Activated B cell treated with CpG ODN at 0.5 μM for 24 hours (primary cell): ENCODE measurements at regions not wholly inside any gene's neighbourhood (a gene's known extent, or its start where the extent isn't known, plus 50 kb on each side); places are given as distances from the start of the nearest gene placed in this dataset.
"Not testable (repeated sequence)": the region's sequence is repeated elsewhere in the genome, so short reads cannot be mapped to it uniquely, and the experiment has no call there.

Source experiments
- ATAC-seq: fragments of 200-7000 bp; cut with Tn5 transposase; one replicate; pipeline ENCODE4 v1.10.0; 2021; ENCODE audit warnings: low read depth, mild to moderate bottlenecking, moderate library complexity
- CTCF ChIA-PET: fragments of 350-600 bp; sonication (Branson Sonifier 250); formaldehyde crosslinking; loops from one replicate; lab custom pipeline; 2021; ENCODE audit warnings: antibody characterized with exemption; lab: Charles Lee
- POLR2A ChIA-PET: fragments of 350-600 bp; sonication (Branson Sonifier 250); formaldehyde crosslinking; loops from one replicate; lab custom pipeline; 2021; ENCODE audit warnings: antibody characterized with exemption; lab: Charles Lee
- DNase-seq: peaks from one replicate; pipeline ENCODE4 v3.0.0; 2022
- H3K27ac Mint-ChIP-seq: one replicate; pipeline ENCODE4 v1.8.0; 2020; ENCODE audit warnings: mixed read lengths
- H3K27me3 Mint-ChIP-seq: one replicate; pipeline ENCODE4 v1.8.0; 2021; ENCODE audit warnings: mixed read lengths
- H3K36me3 Mint-ChIP-seq: one replicate; pipeline ENCODE4 v1.8.0; 2021; ENCODE audit warnings: low read depth, mixed read lengths
- H3K4me1 Mint-ChIP-seq: one replicate; pipeline ENCODE4 v1.8.0; 2021; ENCODE audit warnings: mixed read lengths
- H3K4me3 Mint-ChIP-seq: one replicate; pipeline ENCODE4 v1.8.0; 2020; ENCODE audit warnings: mild to moderate bottlenecking, mixed read lengths
- H3K9me3 Mint-ChIP-seq: one replicate; pipeline ENCODE4 v1.8.0; 2020; ENCODE audit warnings: mixed read lengths
- intact Hi-C: fragments of 100-400 bp; cut with micrococcal nuclease; formaldehyde crosslinking; loops from one replicate; pipeline ENCODE4 v1.15.1; 2024
- TF ChIP-seq, protein P1 (sequence below): fragments of 200-600 bp; IDR thresholded peaks from one replicate; pipeline ENCODE4 v1.8.0; 2022; ENCODE audit warnings: antibody characterized with exemption, mild to moderate bottlenecking

DNA sequence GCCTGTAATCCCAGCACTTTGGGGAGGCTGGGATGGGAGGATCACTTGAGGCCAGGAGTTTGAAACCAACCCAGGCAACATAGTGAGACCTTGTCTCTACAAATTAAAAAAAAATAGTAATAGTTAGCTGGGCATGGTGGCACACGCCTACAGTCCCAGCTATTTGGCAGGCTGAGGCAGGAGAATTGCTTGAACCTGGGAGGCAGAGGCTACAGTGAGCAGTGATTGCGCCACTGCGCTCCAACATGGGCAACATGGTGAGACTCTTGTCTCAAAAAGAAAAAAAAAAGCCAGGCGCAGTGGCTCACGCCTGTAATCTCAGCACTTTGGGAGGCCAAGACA, 56.9 kb upstream of the MRTFB start:
- H3K4me3 Mint-ChIP-seq = no peak overlapping the region
- H3K36me3 Mint-ChIP-seq = no peaks in the 10 kb centered on the region
- TF ChIP-seq, protein P1, sequence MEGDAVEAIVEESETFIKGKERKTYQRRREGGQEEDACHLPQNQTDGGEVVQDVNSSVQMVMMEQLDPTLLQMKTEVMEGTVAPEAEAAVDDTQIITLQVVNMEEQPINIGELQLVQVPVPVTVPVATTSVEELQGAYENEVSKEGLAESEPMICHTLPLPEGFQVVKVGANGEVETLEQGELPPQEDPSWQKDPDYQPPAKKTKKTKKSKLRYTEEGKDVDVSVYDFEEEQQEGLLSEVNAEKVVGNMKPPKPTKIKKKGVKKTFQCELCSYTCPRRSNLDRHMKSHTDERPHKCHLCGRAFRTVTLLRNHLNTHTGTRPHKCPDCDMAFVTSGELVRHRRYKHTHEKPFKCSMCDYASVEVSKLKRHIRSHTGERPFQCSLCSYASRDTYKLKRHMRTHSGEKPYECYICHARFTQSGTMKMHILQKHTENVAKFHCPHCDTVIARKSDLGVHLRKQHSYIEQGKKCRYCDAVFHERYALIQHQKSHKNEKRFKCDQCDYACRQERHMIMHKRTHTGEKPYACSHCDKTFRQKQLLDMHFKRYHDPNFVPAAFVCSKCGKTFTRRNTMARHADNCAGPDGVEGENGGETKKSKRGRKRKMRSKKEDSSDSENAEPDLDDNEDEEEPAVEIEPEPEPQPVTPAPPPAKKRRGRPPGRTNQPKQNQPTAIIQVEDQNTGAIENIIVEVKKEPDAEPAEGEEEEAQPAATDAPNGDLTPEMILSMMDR = no peak
- ChIA-PET POLR2A (no interaction called here), CTCF (no interaction called here)
- H3K27ac Mint-ChIP-seq = no peak overlapping the region
- no peaks in the 10 kb centered on the region for H3K4me1 Mint-ChIP-seq
- no peaks in the 10 kb centered on the region for H3K9me3 Mint-ChIP-seq
- peaks cover 10% of the 10 kb centered on the region for H3K27me3 Mint-ChIP-seq
- intact Hi-C loops = no loop called here
- DNase-seq (no peak), ATAC-seq (no peak)

DNA sequence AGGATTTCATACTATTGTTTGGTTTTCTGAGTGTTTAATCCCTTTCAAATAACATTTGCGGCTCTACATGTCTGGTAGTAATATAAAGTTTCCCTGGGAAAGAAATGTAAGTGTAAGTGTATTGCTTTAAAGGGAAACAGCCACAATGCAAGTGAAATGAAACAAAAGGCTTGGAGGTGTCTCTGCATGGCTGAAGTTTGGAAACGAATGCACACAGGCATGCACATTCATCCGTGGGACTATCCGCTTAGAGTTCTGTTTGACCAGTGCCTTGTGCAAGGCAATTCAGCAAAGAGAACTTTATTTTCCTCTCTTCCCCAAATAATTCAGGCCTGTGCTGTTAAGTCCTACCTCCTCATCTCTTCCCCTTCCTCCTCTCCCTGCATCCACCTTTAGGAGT, 56.1 kb upstream of the MRTFB start:
- H3K36me3 Mint-ChIP-seq = no peaks in the 10 kb centered on the region
- peaks cover 10% of the 10 kb centered on the region for H3K27me3 Mint-ChIP-seq
- TF ChIP-seq, protein P1 = no peak
- no peaks in the 10 kb centered on the region for H3K9me3 Mint-ChIP-seq
- H3K27ac Mint-ChIP-seq = no peak overlapping the region
- H3K4me3 Mint-ChIP-seq = no peak overlapping the region
- ATAC-seq (no peak), DNase-seq (no peak)
- intact Hi-C loops = no loop called here
- no peaks in the 10 kb centered on the region for H3K4me1 Mint-ChIP-seq
- ChIA-PET POLR2A (no interaction called here), CTCF (no interaction called here)

DNA sequence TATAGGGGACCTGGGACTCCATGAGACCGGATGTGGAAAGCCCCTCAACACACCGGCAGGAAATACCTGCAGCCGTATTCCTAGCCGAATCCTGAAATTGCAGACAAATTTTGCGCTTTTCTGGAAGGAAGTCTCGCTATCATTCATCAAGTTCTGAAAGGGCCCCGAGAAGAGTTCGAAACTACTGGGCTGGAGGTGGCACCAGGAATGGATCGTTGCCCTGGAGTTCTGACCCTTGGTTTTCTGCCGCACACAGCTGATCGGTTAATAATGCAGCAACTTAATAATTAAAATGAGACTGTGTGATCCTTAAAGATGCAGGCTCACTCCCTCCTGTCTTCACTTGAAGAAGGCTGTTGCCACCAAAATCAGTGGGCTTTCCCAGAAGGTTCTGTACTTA, 55.7 kb upstream of the MRTFB start:
- no peak for ATAC-seq
- DNase-seq = no peak
- POLR2A ChIA-PET = no interaction called here
- Mint-ChIP-seq H3K36me3 (no peaks in the 10 kb centered on the region), H3K27ac (no peak overlapping the region), H3K4me1 (no peaks in the 10 kb centered on the region), H3K4me3 (no peak overlapping the region), H3K9me3 (no peaks in the 10 kb centered on the region), H3K27me3 (peaks cover 10% of the 10 kb centered on the region)
- TF ChIP-seq, protein P1 = no peak
- intact Hi-C loops = no loop called here
- CTCF ChIA-PET = no interaction called here

- no peak for ATAC-seq
- no peak for DNase-seq
- Mint-ChIP-seq H3K27me3 (peaks cover 10% of the 10 kb centered on the region), H3K36me3 (no peaks in the 10 kb centered on the region), H3K27ac (no peak overlapping the region), H3K4me3 (no peak overlapping the region), H3K4me1 (no peaks in the 10 kb centered on the region), H3K9me3 (no peaks in the 10 kb centered on the region)
- intact Hi-C loops = no loop called here
- ChIA-PET POLR2A (no interaction called here), CTCF (no interaction called here)
- TF ChIP-seq, protein P1 = no peak
These were observed 55.2 kb upstream of the MRTFB start for GRCh38 chr16:14015948-14016347.

DNA sequence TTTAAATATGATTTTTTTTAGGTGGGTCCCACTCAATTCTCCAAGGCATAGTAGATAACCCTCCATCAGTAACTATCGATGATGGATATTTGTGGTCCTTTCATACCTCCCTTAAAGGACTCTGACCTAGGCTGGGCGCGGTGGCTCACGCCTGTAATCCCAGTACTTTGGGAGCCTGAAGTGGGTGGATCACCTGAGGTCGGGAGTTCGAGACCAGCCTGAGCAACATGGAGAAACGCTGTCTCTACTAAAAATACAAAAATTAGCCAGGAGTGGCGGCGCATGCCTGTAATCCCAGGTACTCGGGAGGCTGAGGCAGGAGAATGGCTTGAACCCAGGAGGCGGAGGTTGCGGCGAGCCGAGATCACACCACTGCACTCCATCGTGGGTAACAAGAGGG, 54.8 kb upstream of the MRTFB start:
- POLR2A ChIA-PET, DNase-seq, intact Hi-C loops, H3K27ac Mint-ChIP-seq, H3K9me3 Mint-ChIP-seq, H3K36me3 Mint-ChIP-seq, H3K4me3 Mint-ChIP-seq, H3K27me3 Mint-ChIP-seq, H3K4me1 Mint-ChIP-seq, ATAC-seq, CTCF ChIA-PET: not testable (repeated sequence)

DNA sequence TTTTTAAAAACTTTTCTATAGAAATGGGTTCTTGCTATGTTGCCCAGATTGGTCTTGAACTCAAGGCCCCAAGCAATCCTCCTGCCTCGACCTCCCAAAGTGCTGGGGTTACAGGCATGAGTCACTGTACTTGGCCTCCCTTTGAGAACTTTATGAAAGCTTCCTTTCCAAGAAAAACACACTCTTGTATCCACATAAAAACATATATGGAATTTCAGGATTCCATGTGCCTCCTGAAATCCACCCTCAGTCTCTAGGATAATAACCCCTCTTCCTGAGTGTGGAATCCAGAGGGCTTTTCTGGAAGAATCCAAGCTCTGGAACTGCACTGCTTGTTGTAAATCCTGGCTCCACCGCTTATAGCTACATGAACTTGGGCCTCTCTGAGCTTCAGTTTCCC, 53.2 kb upstream of the MRTFB start:
- ChIA-PET POLR2A (no interaction called here), CTCF (no interaction called here)
- no peaks in the 10 kb centered on the region for H3K4me1 Mint-ChIP-seq
- H3K36me3 Mint-ChIP-seq = no peaks in the 10 kb centered on the region
- ATAC-seq (no peak), DNase-seq (no peak)
- intact Hi-C loops = no loop called here
- H3K9me3 Mint-ChIP-seq = no peaks in the 10 kb centered on the region
- H3K27me3 Mint-ChIP-seq = peaks cover 6% of the 10 kb centered on the region
- TF ChIP-seq, protein P1 = no peak
- H3K27ac Mint-ChIP-seq = no peak overlapping the region
- no peak overlapping the region for H3K4me3 Mint-ChIP-seq
